ENCODE measurements at regions not wholly inside any gene's neighbourhood (a gene's known extent, or its start where the extent isn't known, plus 50 kb on each side); places are given as distances from the start of the nearest gene placed in this dataset.

DNA sequence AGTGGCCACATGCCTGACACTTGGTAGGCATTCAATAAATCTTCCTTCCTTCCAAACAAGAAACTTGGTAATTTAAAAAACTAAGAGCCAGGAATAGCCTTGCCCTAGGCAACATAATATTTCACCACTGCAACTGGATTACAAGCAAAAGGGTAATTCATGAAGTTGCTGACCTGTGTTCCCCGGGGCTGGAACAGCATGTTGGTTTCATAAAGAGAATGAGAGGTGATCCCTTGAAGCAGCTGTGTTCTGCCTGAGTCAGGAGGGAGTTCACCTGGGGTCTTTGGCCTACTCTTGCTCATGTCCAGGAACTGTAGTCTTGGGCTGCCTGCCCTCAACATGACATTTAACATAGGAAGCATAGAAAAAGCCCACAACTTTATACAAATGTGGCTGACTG is 329.0 kb upstream of the DAB1 start:
- DNase-seq (ENCODE audit: insufficient read length, low spot score) = no peak
- no peak for FAIRE-seq
- TF ChIP-seq, protein P1, sequence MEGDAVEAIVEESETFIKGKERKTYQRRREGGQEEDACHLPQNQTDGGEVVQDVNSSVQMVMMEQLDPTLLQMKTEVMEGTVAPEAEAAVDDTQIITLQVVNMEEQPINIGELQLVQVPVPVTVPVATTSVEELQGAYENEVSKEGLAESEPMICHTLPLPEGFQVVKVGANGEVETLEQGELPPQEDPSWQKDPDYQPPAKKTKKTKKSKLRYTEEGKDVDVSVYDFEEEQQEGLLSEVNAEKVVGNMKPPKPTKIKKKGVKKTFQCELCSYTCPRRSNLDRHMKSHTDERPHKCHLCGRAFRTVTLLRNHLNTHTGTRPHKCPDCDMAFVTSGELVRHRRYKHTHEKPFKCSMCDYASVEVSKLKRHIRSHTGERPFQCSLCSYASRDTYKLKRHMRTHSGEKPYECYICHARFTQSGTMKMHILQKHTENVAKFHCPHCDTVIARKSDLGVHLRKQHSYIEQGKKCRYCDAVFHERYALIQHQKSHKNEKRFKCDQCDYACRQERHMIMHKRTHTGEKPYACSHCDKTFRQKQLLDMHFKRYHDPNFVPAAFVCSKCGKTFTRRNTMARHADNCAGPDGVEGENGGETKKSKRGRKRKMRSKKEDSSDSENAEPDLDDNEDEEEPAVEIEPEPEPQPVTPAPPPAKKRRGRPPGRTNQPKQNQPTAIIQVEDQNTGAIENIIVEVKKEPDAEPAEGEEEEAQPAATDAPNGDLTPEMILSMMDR (IDR thresholded peaks at IDR 0.05; ENCODE audit: insufficient read depth, missing control alignments) = no peak

DNA sequence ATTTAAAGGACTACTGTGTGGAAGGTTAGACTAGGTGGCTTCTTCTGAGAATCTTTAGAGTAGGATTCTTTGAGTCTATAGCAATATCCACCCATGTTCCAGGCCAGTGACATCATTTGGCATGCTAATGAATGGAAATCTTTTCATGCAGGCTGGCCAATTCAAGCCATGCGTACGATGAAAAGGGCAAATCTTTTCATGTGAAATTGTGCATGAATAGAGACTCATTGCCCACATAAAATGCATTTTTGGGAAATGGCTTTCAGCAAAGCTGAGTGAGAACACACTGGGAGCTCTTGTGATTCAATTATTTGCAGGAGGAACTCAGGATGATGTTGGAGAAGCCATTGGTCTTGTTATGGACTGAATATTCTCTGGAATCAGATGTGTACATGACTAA is 324.9 kb upstream of the DAB1 start:
- DNase-seq (ENCODE audit: insufficient read length, low spot score) (no peak), FAIRE-seq (no peak)
- TF ChIP-seq, protein P1 (IDR thresholded peaks at IDR 0.05; ENCODE audit: insufficient read depth, missing control alignments) = no peak

DNA sequence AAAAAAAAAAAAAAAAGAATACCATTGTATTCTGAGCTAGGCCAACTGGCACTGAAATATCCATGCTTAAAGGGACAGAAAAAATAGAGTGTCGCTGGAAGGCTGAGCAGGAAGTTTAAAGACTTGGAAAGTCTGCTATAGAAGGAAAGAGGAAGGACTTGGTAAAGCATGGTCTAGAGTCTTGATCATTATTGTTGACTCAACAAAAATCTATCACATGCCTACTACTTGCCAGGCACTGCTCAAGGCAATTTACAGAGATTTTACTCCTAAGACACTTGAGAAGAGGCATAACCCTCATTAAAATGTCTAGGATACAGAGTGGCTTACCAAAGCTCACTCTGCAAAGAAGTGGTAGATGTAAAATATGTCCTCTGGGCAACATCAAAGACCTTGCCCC is 324.0 kb upstream of the DAB1 start:
- FAIRE-seq = no peak
- no peak for DNase-seq (ENCODE audit: insufficient read length, low spot score)
- TF ChIP-seq, protein P1 (IDR thresholded peaks at IDR 0.05; ENCODE audit: insufficient read depth, missing control alignments) = no peak

DNA sequence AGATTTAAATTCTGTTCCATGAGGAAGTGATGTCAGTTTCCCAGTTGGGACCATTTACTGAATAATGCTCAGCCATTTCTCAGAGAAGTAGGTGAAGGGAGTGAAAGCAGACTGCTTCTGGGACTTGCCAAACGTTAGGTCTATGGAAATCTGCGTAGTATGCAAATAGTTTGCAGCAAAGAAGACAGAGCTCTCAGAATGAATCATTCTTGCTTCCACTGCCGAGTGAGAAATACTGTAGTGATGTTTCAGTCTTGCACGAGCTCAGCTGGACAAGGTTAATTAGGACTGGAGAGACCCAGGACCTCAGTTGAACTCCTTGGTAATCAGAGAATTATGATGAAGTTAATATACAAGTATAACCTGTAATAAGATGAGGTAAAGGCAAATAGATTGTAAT is 317.7 kb upstream of the DAB1 start:
- TF ChIP-seq, protein P1 (IDR thresholded peaks at IDR 0.05; ENCODE audit: insufficient read depth, missing control alignments) = no peak
- no peak for FAIRE-seq
- no peak for DNase-seq (ENCODE audit: insufficient read length, low spot score)

DNA sequence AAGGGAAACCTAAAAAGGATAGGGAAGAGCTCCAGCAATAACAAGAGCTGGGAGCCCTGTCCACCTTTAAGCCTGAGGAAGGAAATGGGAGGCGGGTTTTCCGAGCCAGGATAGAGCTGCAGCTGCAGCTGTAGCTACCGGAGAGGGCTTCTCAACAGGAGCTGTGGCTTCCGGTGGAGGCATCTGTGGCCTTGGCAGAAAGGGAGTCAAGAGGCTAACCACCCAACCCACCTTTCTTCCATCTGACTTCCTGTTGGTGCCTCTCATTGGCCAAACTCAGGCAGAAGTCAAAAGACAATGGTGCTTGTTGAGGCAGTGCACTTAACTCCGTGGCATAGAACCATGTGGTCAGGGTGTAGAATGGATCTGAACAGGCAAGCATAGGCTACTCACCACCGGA is 313.1 kb upstream of the DAB1 start:
- FAIRE-seq (no peak), DNase-seq (ENCODE audit: insufficient read length, low spot score) (no peak)
- TF ChIP-seq, protein P1 (IDR thresholded peaks at IDR 0.05; ENCODE audit: insufficient read depth, missing control alignments) = no peak

DNA sequence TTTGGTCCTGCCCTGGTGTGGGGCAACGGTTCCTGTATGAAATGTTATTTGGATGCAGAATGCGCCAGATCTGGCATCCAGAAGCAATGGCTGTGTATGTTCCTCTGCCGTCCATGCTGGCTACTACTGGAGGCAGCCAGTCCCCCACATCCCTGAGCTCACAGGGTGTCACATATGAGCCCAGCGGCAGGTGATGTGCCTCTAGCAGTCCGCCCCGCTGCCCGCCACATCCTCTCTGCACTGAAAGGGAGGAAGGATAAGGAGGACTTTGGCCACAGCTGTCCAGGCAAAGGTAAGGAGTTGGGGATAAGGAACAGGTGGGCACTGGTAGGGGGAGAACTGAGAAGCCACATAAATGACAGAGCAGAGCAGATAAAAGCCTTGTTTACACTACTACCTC is 305.3 kb upstream of the DAB1 start:
- no peak for DNase-seq (ENCODE audit: insufficient read length, low spot score)
- TF ChIP-seq, protein P1 (IDR thresholded peaks at IDR 0.05; ENCODE audit: insufficient read depth, missing control alignments) = no peak
- no peak for FAIRE-seq

DNA sequence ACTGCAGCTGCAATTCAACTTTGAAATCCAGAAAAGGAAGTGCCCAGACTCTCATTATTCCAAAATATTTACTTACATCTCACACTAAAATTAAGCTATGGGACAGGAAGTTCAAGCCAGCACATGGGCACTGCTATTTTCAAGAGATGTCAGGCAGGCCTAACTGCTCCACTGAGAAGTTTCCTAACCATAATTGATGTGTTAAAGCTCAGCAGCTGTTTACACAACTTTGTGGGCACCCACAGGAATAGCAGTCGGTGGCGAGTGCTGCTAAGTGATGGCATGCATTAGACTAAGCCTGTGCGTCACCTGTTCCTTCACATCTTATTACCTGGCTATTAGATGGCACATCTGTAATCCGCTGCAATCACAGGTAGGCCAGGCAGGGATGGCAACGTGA is 303.3 kb upstream of the DAB1 start:
- no peak for FAIRE-seq
- DNase-seq (ENCODE audit: insufficient read length, low spot score) = no peak
- TF ChIP-seq, protein P1 (IDR thresholded peaks at IDR 0.05; ENCODE audit: insufficient read depth, missing control alignments) = no peak

Measured in D721Med (cell line).